ENCODE measurements at regions not wholly inside any gene's neighbourhood (a gene's known extent, or its start where the extent isn't known, plus 50 kb on each side); places are given as distances from the start of the nearest gene placed in this dataset.

GRCh38 chr16:72284042-72284789 lies 112.3 kb upstream of the PMFBP1 start:
- no peak for DNase-seq (ENCODE audit: low read depth in 2 of 3, low spot score in 2 of 3)

GRCh38 chr16:72282362-72282761 lies 110.4 kb upstream of the PMFBP1 start:
- DNase-seq (ENCODE audit: low read depth in 2 of 3, low spot score in 2 of 3), result no peak

- DNase-seq (ENCODE audit: low read depth in 2 of 3, low spot score in 2 of 3), result no peak
Observed at GRCh38 chr16:72278301-72278700, 106.3 kb upstream of the PMFBP1 start.

- no peak for DNase-seq (ENCODE audit: low read depth in 2 of 3, low spot score in 2 of 3)
Observed at GRCh38 chr16:72277749-72278148, 105.8 kb upstream of the PMFBP1 start.

GRCh38 chr16:72271699-72272240 lies 99.8 kb upstream of the PMFBP1 start:
- DNase-seq (ENCODE audit: low read depth in 2 of 3, low spot score in 2 of 3), result no peak

- DNase-seq (ENCODE audit: low read depth in 2 of 3, low spot score in 2 of 3), result no peak
Observed at GRCh38 chr16:72270531-72270930, 98.6 kb upstream of the PMFBP1 start.

GRCh38 chr16:72266836-72267235 lies 94.9 kb upstream of the PMFBP1 start:
- DNase-seq (ENCODE audit: low read depth in 2 of 3, low spot score in 2 of 3), result no peak

- no peak for DNase-seq (ENCODE audit: low read depth in 2 of 3, low spot score in 2 of 3)
Observed at GRCh38 chr16:72264771-72265170, 92.8 kb upstream of the PMFBP1 start.

- DNase-seq (ENCODE audit: low read depth in 2 of 3, low spot score in 2 of 3), result no peak
Observed at GRCh38 chr16:72262711-72263110, 90.8 kb upstream of the PMFBP1 start.

GRCh38 chr16:72261127-72261526 lies 89.2 kb upstream of the PMFBP1 start:
- DNase-seq (ENCODE audit: low read depth in 2 of 3, low spot score in 2 of 3), result no peak

GRCh38 chr16:72256398-72257066 lies 84.6 kb upstream of the PMFBP1 start:
- no peak for DNase-seq (ENCODE audit: low read depth in 2 of 3, low spot score in 2 of 3)

GRCh38 chr16:72255786-72256185 lies 83.8 kb upstream of the PMFBP1 start:
- DNase-seq (ENCODE audit: low read depth in 2 of 3, low spot score in 2 of 3), result no peak

- DNase-seq (ENCODE audit: low read depth in 2 of 3, low spot score in 2 of 3), result no peak
Observed at GRCh38 chr16:72247821-72248253, 75.9 kb upstream of the PMFBP1 start.

GRCh38 chr16:72246423-72246822 lies 74.5 kb upstream of the PMFBP1 start:
- no peak for DNase-seq (ENCODE audit: low read depth in 2 of 3, low spot score in 2 of 3)

GRCh38 chr16:72244853-72245252 lies 72.9 kb upstream of the PMFBP1 start:
- no peak for DNase-seq (ENCODE audit: low read depth in 2 of 3, low spot score in 2 of 3)

- no peak for DNase-seq (ENCODE audit: low read depth in 2 of 3, low spot score in 2 of 3)
Observed at GRCh38 chr16:72243621-72244020, 71.7 kb upstream of the PMFBP1 start.

- no peak for DNase-seq (ENCODE audit: low read depth in 2 of 3, low spot score in 2 of 3)
Observed at GRCh38 chr16:72242757-72243156, 70.8 kb upstream of the PMFBP1 start.

- DNase-seq (ENCODE audit: low read depth in 2 of 3, low spot score in 2 of 3), result no peak
Observed at GRCh38 chr16:72241930-72242329, 70.0 kb upstream of the PMFBP1 start.

- no peak for DNase-seq (ENCODE audit: low read depth in 2 of 3, low spot score in 2 of 3)
Observed at GRCh38 chr16:72241008-72241407, 69.1 kb upstream of the PMFBP1 start.

GRCh38 chr16:72240466-72240865 lies 68.5 kb upstream of the PMFBP1 start:
- DNase-seq (ENCODE audit: low read depth in 2 of 3, low spot score in 2 of 3), result no peak

- DNase-seq (ENCODE audit: low read depth in 2 of 3, low spot score in 2 of 3), result no peak
Observed at GRCh38 chr16:72236866-72237265, 64.9 kb upstream of the PMFBP1 start.

GRCh38 chr16:72234387-72234786 lies 62.4 kb upstream of the PMFBP1 start:
- DNase-seq (ENCODE audit: low read depth in 2 of 3, low spot score in 2 of 3), result no peak
